SU-DHL-6 (cell line): ENCODE measurements at regions not wholly inside any gene's neighbourhood (a gene's known extent, or its start where the extent isn't known, plus 50 kb on each side); places are given as distances from the start of the nearest gene placed in this dataset.

ENCODE experiments used
- EZH2phosphoT487 ChIP-seq: fragments of 200-600 bp; sonication (generic), shearing (Covaris generic); conservative IDR thresholded peaks from 2 replicates; pipeline ENCODE4 v1.6.1; 2018; ENCODE audit warnings: mild to moderate bottlenecking, antibody characterized with exemption, low read length, moderate library complexity, mixed read lengths
- TF ChIP-seq, protein P1 (sequence below): fragments of 200-600 bp; sonication (generic); IDR thresholded peaks from one replicate; pipeline ENCODE4 v1.5.1; 2017; ENCODE audit warnings: antibody characterized with exemption, mild to moderate bottlenecking, low read length, moderate library complexity; ENCODE audit not compliant: insufficient read depth, poor library complexity, severe bottlenecking

DNA sequence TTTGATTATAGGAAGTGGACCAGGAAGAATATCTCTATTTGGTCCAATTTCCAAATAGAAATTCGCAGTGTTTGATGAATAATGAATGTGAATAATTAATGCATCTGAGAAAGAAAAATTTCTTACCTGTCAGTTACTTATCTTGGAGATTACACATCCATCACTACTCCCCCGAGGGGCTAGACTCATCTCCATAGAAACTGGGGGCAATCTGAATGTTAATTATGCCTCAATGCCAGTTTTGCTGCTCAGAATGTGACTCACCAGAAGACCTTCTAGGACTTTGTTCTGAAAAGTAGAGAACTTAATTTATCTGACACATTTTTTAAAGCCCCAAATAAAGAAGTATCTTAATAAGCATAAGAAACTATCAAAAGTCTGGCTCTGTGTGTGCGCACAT, 233.4 kb upstream of the NR4A3 start:
- TF ChIP-seq, protein P1, sequence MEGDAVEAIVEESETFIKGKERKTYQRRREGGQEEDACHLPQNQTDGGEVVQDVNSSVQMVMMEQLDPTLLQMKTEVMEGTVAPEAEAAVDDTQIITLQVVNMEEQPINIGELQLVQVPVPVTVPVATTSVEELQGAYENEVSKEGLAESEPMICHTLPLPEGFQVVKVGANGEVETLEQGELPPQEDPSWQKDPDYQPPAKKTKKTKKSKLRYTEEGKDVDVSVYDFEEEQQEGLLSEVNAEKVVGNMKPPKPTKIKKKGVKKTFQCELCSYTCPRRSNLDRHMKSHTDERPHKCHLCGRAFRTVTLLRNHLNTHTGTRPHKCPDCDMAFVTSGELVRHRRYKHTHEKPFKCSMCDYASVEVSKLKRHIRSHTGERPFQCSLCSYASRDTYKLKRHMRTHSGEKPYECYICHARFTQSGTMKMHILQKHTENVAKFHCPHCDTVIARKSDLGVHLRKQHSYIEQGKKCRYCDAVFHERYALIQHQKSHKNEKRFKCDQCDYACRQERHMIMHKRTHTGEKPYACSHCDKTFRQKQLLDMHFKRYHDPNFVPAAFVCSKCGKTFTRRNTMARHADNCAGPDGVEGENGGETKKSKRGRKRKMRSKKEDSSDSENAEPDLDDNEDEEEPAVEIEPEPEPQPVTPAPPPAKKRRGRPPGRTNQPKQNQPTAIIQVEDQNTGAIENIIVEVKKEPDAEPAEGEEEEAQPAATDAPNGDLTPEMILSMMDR = no peak
- no peak for TF ChIP-seq EZH2phosphoT487
